RPMI8226 (cell line): ENCODE measurements at regions not wholly inside any gene's neighbourhood (a gene's known extent, or its start where the extent isn't known, plus 50 kb on each side); places are given as distances from the start of the nearest gene placed in this dataset.

Experiments
- DNase-seq: peaks from one replicate; pipeline ENCODE4 v3.0.0-alpha.2; 2015

DNA sequence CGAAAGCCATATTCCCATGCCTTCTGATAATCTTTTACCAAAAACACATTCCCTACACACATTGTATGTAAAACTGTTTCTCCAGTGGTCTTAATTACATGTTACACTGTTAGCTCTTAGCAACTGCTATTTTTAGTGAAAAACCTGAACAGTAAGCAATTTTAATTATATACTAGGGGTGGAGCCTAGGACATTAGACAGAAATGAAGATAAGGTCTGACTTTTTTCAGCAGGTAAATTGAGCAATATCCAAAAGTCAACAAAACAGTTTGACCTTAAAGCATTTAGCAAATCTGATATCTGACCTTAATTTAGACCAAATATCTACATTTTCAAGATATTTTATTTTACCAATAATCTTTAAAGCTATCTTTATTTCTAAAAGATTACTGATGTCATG is 60.2 kb downstream of the PDE6H start:
- peak; percentile 51 for DNase-seq

DNA sequence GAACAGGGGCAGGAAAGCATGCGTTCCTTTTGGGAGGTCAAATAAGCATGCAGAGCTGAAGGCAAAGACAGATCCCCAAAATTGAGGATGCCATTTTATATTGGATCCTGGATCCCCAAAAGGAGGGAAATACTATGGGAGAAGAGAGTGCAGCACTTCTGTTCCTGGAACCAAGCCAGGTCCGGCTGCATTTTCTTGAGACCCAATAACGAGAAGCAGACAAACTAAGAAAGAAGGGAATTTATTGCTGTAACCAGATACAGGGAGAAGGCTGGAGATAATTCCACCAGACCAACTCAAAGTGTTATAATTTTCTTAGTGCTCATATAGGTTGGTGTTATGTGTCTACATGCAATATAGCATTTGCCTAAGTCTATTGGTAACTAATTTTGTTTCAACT is 60.8 kb downstream of the PDE6H start:
- DNase-seq, result no peak

DNA sequence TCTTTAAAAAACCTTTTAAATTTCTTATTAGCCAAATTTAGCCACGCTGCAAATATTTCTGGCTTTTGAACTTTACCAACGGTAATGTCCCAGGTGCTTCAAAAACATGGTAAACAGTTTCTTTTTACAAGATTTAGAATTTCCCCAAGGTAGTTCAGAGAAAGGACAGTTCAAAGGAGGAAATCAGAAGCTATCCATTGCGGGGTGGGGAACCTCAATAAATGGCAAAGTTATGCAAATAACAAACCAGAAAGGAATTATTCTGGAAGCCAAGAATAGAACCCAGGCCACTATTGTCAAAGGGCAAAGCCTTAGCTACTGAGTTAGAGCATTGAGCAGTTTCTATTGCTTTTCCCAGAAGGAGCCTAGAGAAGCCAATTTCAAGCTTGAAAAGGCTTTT is 62.3 kb downstream of the PDE6H start:
- DNase-seq, result peak; percentile 52

DNA sequence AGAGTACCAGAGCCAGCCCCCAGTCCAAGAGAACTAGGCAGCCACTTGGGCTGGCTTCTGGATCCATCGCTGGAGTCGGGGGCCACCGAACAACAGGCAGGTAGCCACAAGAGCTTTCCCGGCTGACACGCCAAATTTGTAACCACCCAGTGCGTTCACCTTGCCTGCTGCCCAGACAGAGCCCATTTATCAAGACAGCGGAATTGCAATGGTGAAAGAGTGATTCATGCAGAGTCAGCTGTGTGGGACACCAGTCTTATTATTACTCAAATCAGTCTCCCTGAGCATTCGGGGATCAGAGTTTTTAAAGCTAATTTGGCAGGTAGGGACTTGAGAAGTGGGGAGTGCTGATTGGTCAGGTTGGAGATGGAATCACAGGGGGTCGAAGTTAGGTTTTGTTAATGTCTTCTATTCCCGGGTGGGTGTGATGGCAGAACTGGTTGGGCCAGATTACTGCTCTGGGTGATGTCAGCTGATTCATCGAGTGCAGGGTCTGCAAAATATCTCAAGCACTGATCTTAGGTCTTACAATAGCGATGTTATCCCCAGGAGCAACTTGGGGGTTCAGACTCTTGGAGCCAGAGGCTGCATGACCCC is 64.3 kb downstream of the PDE6H start:
- DNase-seq, result no peak

DNA sequence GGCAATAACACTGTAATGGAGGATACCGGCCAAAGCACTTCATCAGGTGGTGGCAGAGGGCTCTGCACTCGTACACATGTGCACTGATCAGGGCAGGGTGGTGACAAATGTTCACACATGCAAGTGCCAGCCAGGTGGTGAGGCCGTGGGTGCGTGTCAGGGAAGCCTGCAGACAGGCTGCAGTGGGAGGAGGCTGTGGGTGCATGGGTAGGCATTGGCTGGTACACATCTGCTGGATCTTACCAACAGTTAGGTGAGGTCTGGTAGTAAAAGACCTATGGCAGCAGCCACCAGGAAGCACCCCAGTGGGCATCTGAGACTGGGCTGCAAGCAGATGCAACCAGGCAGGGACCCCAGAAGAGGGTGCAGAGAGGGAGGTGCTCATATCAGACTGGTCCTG is 65.3 kb downstream of the PDE6H start:
- DNase-seq, result peak; percentile 44

DNA sequence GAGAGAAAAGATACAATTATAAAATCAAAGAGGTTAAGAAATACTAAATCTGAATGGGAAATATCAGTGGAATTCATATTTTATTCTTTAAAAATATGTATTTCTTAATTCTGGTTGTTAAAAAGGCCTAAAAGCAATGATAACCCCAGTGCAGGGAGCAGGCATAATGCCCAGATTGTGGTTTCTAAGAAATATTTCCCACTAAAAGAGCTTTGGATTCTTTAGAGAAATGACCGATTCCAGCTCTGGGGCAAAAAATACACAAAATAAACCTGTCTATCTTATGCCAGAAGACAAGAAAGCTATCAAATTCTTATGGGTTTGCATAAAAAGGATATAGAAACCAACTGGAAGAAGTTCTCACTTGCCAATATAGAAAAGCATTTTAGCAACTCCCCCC is 71.6 kb downstream of the PDE6H start:
- DNase-seq, result no peak

DNA sequence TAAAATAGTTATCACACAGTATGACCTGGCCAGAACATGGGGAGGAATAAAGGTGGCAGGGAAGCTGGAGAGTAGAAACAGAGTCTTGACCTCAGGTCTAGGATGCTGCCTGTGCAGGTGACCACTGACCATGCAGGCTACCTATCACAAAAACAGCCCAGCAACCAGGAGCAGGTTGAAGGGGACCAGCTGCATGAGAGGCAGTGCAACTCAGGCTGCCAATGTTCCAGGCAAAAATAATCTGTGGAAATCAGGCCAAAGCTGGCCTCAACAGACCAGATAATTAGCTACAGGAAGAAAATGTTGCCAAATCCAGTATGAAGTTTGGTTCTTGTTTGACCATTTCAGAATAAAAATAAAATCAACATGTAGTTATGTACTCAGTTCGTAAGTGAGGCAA is 72.6 kb downstream of the PDE6H start:
- DNase-seq, result no peak

DNA sequence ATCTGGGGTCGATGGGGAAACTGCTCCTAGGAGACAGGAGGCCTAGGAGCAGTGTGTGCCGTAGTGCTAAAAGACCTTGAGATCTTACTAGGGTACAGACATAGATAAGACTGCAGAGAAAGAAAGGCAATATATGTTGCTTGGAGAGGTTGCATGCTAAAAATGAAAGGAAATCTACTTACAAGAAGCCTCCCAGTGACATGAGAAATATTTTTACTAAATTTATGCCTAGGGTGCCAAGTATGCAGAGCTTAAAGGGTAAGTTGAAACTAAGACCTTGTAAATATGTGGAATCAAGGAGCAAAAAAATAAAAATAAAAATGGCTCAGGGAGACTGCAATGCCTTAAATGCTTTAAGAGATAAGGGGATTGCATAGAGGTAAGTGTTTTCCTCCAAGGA is 74.8 kb downstream of the PDE6H start:
- DNase-seq, result no peak

DNA sequence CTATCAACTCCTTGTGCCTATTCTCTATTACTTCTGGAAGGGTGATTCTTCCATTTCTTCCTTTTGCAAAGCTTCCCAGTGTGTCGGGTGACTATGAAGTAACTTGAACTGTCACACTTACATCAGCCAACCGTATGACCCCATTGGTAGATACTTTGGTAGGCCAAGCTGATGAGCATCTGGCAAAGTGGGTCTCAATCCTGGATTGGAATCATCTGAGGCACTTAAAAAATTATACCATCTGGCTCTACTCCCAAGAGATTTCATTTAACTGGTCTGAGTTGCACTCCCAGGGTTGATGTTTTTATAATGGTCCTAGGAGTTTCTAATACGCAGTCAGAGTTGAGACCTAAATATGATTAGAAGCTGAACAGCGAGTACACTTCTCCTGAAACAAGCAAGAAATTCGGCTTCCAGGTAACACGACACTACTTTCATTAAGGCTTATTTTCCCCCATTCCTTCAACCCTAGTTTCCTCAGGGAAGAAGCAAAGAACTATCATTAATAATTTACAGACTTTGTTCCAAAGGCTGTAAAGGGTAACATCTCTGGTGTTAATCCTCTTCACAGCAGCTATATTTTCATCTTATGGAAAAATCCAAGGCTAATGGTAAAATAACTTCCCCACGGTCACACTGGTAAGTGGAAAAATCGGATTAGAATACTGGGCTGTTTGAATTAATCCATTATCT is 76.8 kb downstream of the PDE6H start:
- no peak for DNase-seq

DNA sequence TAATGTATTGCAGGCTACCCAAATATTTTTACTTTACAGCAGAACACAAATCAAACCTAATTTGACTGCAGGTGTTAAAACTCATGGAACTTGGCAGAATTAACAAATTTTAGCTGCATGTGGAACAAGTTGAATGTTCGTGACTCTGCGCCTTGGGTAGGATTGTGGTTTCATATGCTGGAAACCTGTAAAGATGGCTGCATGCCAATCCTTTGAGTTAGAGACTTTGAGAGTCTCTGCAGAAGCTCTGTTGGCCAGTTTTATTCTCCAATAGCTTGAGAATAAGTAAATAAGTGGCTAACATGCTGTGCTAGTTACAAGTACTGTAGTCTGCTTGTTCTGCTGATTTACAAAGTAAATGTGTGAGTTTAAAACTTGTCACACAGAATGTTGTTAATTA is 77.8 kb downstream of the PDE6H start:
- peak; percentile 94 for DNase-seq

DNA sequence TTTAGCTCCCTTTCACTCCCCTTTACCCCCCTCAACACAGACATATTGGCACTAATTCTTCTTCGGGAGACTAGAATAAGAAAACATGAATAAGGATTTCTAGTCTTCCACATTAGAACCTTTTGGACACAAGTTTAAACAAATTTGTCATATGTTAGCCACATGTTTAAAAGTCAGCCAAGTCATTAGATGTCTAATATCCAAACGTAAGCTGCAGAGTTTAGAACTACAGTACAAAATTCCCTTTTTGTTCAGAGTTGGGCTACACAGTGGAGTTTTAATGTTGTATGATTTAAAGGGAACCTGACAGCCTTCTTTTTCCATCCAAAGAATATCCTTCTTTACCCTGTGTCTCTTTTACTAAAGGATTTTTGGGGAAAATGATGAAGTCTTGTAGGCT is 79.8 kb downstream of the PDE6H start:
- no peak for DNase-seq

DNA sequence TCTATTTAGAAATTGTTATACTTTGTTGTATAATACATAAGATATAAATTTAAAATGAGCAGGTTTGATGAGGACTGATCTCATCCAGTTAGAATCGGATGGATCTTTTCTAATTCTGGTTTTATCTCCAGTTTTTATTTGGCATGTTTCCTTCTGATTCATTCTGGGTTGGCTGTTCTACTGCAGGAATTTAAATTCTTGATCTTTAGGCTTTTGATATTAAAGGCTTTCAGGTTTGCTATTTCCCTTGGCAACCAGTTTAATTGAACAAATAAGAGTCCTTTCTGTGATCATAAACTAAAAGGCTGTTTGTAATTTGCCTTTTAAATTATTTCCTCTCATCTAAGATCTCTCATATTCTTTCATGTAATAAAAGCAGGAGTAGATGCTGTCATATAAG is 83.4 kb downstream of the PDE6H start:
- no peak for DNase-seq
